GM19455 (cell line): ENCODE measurements at regions not wholly inside any gene's neighbourhood (a gene's known extent, or its start where the extent isn't known, plus 50 kb on each side); places are given as distances from the start of the nearest gene placed in this dataset.
"Not testable (repeated sequence)": the region's sequence is repeated elsewhere in the genome, so short reads cannot be mapped to it uniquely, and the experiment has no call there.

Experiments
- ATAC-seq: cut with Tn5 transposase; IDR thresholded peaks from one replicate; pipeline ENCODE4 v1.9.1; 2021; ENCODE audit not compliant: unreplicated experiment

- ATAC-seq: no peak
Measured at GRCh38 chr15:36438499-36438898, 140.9 kb upstream of the CDIN1 start.

- no peak for ATAC-seq
Measured at GRCh38 chr15:36447373-36447772, 132.1 kb upstream of the CDIN1 start.

GRCh38 chr15:36448418-36448817 lies 131.0 kb upstream of the CDIN1 start:
- no peak for ATAC-seq

- no peak for ATAC-seq
Measured at GRCh38 chr15:36449084-36449661, 130.3 kb upstream of the CDIN1 start.

- ATAC-seq: no peak
Measured at GRCh38 chr15:36449662-36450145, 129.7 kb upstream of the CDIN1 start.

- not testable (repeated sequence) for ATAC-seq
Measured at GRCh38 chr15:36454244-36454643, 125.2 kb upstream of the CDIN1 start.

GRCh38 chr15:36458411-36458810 lies 121.0 kb upstream of the CDIN1 start:
- no peak for ATAC-seq

GRCh38 chr15:36465304-36465703 lies 114.1 kb upstream of the CDIN1 start:
- no peak for ATAC-seq

- no peak for ATAC-seq
Measured at GRCh38 chr15:36468746-36469145, 110.7 kb upstream of the CDIN1 start.

- no peak for ATAC-seq
Measured at GRCh38 chr15:36469311-36469966, 110.0 kb upstream of the CDIN1 start.

- no peak for ATAC-seq
Measured at GRCh38 chr15:36472672-36473071, 106.8 kb upstream of the CDIN1 start.

- no peak for ATAC-seq
Measured at GRCh38 chr15:36478561-36478960, 100.9 kb upstream of the CDIN1 start.

GRCh38 chr15:36479200-36479896 lies 100.1 kb upstream of the CDIN1 start:
- no peak for ATAC-seq

- ATAC-seq: no peak
Measured at GRCh38 chr15:36481156-36481555, 98.3 kb upstream of the CDIN1 start.

GRCh38 chr15:36483409-36483808 lies 96.0 kb upstream of the CDIN1 start:
- ATAC-seq: no peak

GRCh38 chr15:36484038-36484778 lies 95.2 kb upstream of the CDIN1 start:
- ATAC-seq: no peak

- ATAC-seq: no peak
Measured at GRCh38 chr15:36491912-36492311, 87.5 kb upstream of the CDIN1 start.

GRCh38 chr15:36495456-36495991 lies 83.9 kb upstream of the CDIN1 start:
- no peak for ATAC-seq

GRCh38 chr15:36497901-36498300 lies 81.5 kb upstream of the CDIN1 start:
- no peak for ATAC-seq

- ATAC-seq: no peak
Measured at GRCh38 chr15:36498401-36498800, 81.0 kb upstream of the CDIN1 start.

- no peak for ATAC-seq
Measured at GRCh38 chr15:36498916-36499315, 80.5 kb upstream of the CDIN1 start.
